WTC11 (cell line): ENCODE measurements at regions not wholly inside any gene's neighbourhood (a gene's known extent, or its start where the extent isn't known, plus 50 kb on each side); places are given as distances from the start of the nearest gene placed in this dataset.

ENCODE experiments used
- ATAC-seq: fragments of 200-7000 bp; cut with Tn5 transposase; 2 replicates; pipeline ENCODE4 v1.10.0; 2021; ENCODE audit warnings: mild to moderate bottlenecking, moderate library complexity
- CTCF ChIA-PET: fragments of 300-600 bp; sonication (Branson Sonifier 250); formaldehyde crosslinking; loops from one replicate; lab custom pipeline; 2021; ENCODE audit warnings: antibody characterized with exemption; lab: Charles Lee
- POLR2A ChIA-PET: fragments of 350-600 bp; sonication (Branson Sonifier 250); formaldehyde crosslinking; loops from one replicate; lab custom pipeline; 2021; ENCODE audit warnings: antibody characterized with exemption; lab: Charles Lee
- DNase-seq: peaks from one replicate; pipeline ENCODE4 v3.0.0; 2021; ENCODE audit warnings: low spot score
- H3K27ac Mint-ChIP-seq: 2 replicates; pipeline ENCODE4 v1.8.0; 2021; ENCODE audit warnings: mixed read lengths
- H3K27me3 Mint-ChIP-seq: 2 replicates; pipeline ENCODE4 v1.8.0; 2021; ENCODE audit warnings: low read depth, mild to moderate bottlenecking, moderate library complexity, mixed read lengths
- H3K36me3 Mint-ChIP-seq: 2 replicates; pipeline ENCODE4 v1.8.0; 2021; ENCODE audit warnings: mixed read lengths
- H3K4me1 Mint-ChIP-seq: 2 replicates; pipeline ENCODE4 v1.8.0; 2022; ENCODE audit warnings: mixed read lengths
- H3K4me3 Mint-ChIP-seq: 2 replicates; pipeline ENCODE4 v1.8.0; 2021; ENCODE audit warnings: mild to moderate bottlenecking, moderate library complexity, mixed read lengths
- H3K9me3 Mint-ChIP-seq: 2 replicates; pipeline ENCODE4 v1.8.0; 2021; ENCODE audit warnings: mixed read lengths
- ATF6 ChIP-seq: sonication (generic); formaldehyde crosslinking; IDR thresholded peaks from 2 replicates; pipeline ENCODE4 v1.8.1; 2023; ENCODE audit warnings: mild to moderate bottlenecking, missing genetic modification reagents
- E2F1 ChIP-seq: sonication (generic); formaldehyde crosslinking; IDR thresholded peaks from 2 replicates; pipeline ENCODE4 v1.8.0; 2022; ENCODE audit warnings: mild to moderate bottlenecking, missing genetic modification reagents
- ELF4 ChIP-seq: sonication (generic); formaldehyde crosslinking; IDR thresholded peaks from 2 replicates; pipeline ENCODE4 v1.8.1; 2022; ENCODE audit warnings: low read depth, mild to moderate bottlenecking, moderate library complexity, missing genetic modification reagents
- NFATC4 ChIP-seq: fragments of 250-450 bp; sonication (Bioruptor Pico); IDR thresholded peaks from 2 replicates; pipeline ENCODE4 v1.9.0; 2021; ENCODE audit warnings: mild to moderate bottlenecking
- NR3C1 ChIP-seq: sonication (generic); formaldehyde crosslinking; conservative IDR thresholded peaks from 2 replicates; pipeline ENCODE4 v1.8.1; 2023; ENCODE audit warnings: low read depth, mild to moderate bottlenecking, missing genetic modification reagents
- RELA ChIP-seq: sonication (generic); formaldehyde crosslinking; IDR thresholded peaks from 2 replicates; pipeline ENCODE4 v1.8.1; 2022; ENCODE audit warnings: missing genetic modification reagents, mild to moderate bottlenecking, borderline replicate concordance
- SMAD4 ChIP-seq: sonication (generic); formaldehyde crosslinking; IDR thresholded peaks from 2 replicates; pipeline ENCODE4 v1.8.0; 2022; ENCODE audit warnings: mild to moderate bottlenecking, missing genetic modification reagents
- SP1 ChIP-seq: sonication (generic); formaldehyde crosslinking; conservative IDR thresholded peaks from 2 replicates; pipeline ENCODE4 v1.8.1; 2022; ENCODE audit warnings: missing genetic modification reagents
- TCF7 ChIP-seq: sonication (generic); formaldehyde crosslinking; IDR thresholded peaks from 2 replicates; pipeline ENCODE4 v1.8.0; 2022; ENCODE audit warnings: mild to moderate bottlenecking, low read depth, missing genetic modification reagents, moderate library complexity
- ZNF263 ChIP-seq: sonication (generic); formaldehyde crosslinking; IDR thresholded peaks from 2 replicates; pipeline ENCODE4 v1.8.1; 2022; ENCODE audit warnings: low read depth, mild to moderate bottlenecking, moderate library complexity, missing genetic modification reagents
- TF ChIP-seq, protein P1 (sequence below): fragments of 250-450 bp; sonication (Bioruptor Pico); IDR thresholded peaks from 2 replicates; pipeline ENCODE4 v1.9.0; 2021; ENCODE audit warnings: mild to moderate bottlenecking, borderline replicate concordance
- TF ChIP-seq, protein P2 (sequence below): sonication (generic); formaldehyde crosslinking; IDR thresholded peaks from 2 replicates; pipeline ENCODE4 v1.8.0; 2022; ENCODE audit warnings: missing genetic modification reagents
- TF ChIP-seq, protein P3 (sequence below): fragments of 250-450 bp; sonication (Bioruptor Pico); IDR thresholded peaks from 2 replicates; pipeline ENCODE4 v1.9.0; 2021; ENCODE audit warnings: mild to moderate bottlenecking
- TF ChIP-seq, protein P4 (sequence below): fragments of 250-450 bp; sonication (Bioruptor Pico); IDR thresholded peaks from 2 replicates; pipeline ENCODE4 v2.1.2; 2022; ENCODE audit warnings: mild to moderate bottlenecking, moderate library complexity
- TF ChIP-seq, protein P5 (sequence below): sonication (generic); formaldehyde crosslinking; IDR thresholded peaks from 2 replicates; pipeline ENCODE4 v1.8.1; 2022; ENCODE audit warnings: low read depth, missing genetic modification reagents, borderline replicate concordance
- TF ChIP-seq, protein P6 (sequence below): sonication (generic); formaldehyde crosslinking; IDR thresholded peaks from 2 replicates; pipeline ENCODE4 v1.8.1; 2023; ENCODE audit warnings: mild to moderate bottlenecking, missing genetic modification reagents, moderate library complexity

- no peaks in the 10 kb centered on the region for H3K36me3 Mint-ChIP-seq
- ChIA-PET POLR2A (no interaction called here), CTCF (no interaction called here)
- DNase-seq, result no peak
- H3K4me1 Mint-ChIP-seq, result peaks cover 6% of the 10 kb centered on the region
- TF ChIP-seq ATF6 (CRISPR knock-in tag), result no peak
- TF ChIP-seq, protein P1, sequence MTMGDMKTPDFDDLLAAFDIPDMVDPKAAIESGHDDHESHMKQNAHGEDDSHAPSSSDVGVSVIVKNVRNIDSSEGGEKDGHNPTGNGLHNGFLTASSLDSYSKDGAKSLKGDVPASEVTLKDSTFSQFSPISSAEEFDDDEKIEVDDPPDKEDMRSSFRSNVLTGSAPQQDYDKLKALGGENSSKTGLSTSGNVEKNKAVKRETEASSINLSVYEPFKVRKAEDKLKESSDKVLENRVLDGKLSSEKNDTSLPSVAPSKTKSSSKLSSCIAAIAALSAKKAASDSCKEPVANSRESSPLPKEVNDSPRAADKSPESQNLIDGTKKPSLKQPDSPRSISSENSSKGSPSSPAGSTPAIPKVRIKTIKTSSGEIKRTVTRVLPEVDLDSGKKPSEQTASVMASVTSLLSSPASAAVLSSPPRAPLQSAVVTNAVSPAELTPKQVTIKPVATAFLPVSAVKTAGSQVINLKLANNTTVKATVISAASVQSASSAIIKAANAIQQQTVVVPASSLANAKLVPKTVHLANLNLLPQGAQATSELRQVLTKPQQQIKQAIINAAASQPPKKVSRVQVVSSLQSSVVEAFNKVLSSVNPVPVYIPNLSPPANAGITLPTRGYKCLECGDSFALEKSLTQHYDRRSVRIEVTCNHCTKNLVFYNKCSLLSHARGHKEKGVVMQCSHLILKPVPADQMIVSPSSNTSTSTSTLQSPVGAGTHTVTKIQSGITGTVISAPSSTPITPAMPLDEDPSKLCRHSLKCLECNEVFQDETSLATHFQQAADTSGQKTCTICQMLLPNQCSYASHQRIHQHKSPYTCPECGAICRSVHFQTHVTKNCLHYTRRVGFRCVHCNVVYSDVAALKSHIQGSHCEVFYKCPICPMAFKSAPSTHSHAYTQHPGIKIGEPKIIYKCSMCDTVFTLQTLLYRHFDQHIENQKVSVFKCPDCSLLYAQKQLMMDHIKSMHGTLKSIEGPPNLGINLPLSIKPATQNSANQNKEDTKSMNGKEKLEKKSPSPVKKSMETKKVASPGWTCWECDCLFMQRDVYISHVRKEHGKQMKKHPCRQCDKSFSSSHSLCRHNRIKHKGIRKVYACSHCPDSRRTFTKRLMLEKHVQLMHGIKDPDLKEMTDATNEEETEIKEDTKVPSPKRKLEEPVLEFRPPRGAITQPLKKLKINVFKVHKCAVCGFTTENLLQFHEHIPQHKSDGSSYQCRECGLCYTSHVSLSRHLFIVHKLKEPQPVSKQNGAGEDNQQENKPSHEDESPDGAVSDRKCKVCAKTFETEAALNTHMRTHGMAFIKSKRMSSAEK (CRISPR knock-in tag), result no peak
- TF ChIP-seq ELF4, result no peak
- TF ChIP-seq ZNF263 (CRISPR knock-in tag), result no peak
- TF ChIP-seq, protein P2, sequence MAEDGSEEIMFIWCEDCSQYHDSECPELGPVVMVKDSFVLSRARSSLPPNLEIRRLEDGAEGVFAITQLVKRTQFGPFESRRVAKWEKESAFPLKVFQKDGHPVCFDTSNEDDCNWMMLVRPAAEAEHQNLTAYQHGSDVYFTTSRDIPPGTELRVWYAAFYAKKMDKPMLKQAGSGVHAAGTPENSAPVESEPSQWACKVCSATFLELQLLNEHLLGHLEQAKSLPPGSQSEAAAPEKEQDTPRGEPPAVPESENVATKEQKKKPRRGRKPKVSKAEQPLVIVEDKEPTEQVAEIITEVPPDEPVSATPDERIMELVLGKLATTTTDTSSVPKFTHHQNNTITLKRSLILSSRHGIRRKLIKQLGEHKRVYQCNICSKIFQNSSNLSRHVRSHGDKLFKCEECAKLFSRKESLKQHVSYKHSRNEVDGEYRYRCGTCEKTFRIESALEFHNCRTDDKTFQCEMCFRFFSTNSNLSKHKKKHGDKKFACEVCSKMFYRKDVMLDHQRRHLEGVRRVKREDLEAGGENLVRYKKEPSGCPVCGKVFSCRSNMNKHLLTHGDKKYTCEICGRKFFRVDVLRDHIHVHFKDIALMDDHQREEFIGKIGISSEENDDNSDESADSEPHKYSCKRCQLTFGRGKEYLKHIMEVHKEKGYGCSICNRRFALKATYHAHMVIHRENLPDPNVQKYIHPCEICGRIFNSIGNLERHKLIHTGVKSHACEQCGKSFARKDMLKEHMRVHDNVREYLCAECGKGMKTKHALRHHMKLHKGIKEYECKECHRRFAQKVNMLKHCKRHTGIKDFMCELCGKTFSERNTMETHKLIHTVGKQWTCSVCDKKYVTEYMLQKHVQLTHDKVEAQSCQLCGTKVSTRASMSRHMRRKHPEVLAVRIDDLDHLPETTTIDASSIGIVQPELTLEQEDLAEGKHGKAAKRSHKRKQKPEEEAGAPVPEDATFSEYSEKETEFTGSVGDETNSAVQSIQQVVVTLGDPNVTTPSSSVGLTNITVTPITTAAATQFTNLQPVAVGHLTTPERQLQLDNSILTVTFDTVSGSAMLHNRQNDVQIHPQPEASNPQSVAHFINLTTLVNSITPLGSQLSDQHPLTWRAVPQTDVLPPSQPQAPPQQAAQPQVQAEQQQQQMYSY (CRISPR knock-in tag), result no peak
- no peak for TF ChIP-seq E2F1
- no peak for TF ChIP-seq SP1
- TF ChIP-seq SMAD4 (CRISPR knock-in tag), result no peak
- TF ChIP-seq, protein P3, sequence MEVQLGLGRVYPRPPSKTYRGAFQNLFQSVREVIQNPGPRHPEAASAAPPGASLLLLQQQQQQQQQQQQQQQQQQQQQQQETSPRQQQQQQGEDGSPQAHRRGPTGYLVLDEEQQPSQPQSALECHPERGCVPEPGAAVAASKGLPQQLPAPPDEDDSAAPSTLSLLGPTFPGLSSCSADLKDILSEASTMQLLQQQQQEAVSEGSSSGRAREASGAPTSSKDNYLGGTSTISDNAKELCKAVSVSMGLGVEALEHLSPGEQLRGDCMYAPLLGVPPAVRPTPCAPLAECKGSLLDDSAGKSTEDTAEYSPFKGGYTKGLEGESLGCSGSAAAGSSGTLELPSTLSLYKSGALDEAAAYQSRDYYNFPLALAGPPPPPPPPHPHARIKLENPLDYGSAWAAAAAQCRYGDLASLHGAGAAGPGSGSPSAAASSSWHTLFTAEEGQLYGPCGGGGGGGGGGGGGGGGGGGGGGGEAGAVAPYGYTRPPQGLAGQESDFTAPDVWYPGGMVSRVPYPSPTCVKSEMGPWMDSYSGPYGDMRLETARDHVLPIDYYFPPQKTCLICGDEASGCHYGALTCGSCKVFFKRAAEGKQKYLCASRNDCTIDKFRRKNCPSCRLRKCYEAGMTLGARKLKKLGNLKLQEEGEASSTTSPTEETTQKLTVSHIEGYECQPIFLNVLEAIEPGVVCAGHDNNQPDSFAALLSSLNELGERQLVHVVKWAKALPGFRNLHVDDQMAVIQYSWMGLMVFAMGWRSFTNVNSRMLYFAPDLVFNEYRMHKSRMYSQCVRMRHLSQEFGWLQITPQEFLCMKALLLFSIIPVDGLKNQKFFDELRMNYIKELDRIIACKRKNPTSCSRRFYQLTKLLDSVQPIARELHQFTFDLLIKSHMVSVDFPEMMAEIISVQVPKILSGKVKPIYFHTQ (CRISPR knock-in tag), result no peak
- TF ChIP-seq RELA (CRISPR knock-in tag), result no peak
- no peak for TF ChIP-seq NFATC4 (CRISPR knock-in tag)
- TF ChIP-seq, protein P4, sequence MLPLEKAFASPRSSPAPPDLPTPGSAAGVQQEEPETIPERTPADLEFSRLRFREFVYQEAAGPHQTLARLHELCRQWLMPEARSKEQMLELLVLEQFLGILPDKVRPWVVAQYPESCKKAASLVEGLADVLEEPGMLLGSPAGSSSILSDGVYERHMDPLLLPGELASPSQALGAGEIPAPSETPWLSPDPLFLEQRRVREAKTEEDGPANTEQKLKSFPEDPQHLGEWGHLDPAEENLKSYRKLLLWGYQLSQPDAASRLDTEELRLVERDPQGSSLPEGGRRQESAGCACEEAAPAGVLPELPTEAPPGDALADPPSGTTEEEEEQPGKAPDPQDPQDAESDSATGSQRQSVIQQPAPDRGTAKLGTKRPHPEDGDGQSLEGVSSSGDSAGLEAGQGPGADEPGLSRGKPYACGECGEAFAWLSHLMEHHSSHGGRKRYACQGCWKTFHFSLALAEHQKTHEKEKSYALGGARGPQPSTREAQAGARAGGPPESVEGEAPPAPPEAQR, result no peak
- TF ChIP-seq NR3C1 (CRISPR knock-in tag), result no peak
- TF ChIP-seq, protein P5, sequence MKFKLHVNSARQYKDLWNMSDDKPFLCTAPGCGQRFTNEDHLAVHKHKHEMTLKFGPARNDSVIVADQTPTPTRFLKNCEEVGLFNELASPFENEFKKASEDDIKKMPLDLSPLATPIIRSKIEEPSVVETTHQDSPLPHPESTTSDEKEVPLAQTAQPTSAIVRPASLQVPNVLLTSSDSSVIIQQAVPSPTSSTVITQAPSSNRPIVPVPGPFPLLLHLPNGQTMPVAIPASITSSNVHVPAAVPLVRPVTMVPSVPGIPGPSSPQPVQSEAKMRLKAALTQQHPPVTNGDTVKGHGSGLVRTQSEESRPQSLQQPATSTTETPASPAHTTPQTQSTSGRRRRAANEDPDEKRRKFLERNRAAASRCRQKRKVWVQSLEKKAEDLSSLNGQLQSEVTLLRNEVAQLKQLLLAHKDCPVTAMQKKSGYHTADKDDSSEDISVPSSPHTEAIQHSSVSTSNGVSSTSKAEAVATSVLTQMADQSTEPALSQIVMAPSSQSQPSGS (CRISPR knock-in tag), result no peak
- TF ChIP-seq TCF7, result no peak
- TF ChIP-seq, protein P6, sequence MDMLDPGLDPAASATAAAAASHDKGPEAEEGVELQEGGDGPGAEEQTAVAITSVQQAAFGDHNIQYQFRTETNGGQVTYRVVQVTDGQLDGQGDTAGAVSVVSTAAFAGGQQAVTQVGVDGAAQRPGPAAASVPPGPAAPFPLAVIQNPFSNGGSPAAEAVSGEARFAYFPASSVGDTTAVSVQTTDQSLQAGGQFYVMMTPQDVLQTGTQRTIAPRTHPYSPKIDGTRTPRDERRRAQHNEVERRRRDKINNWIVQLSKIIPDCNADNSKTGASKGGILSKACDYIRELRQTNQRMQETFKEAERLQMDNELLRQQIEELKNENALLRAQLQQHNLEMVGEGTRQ, result no peak
- no peak overlapping the region for H3K4me3 Mint-ChIP-seq
- no peak overlapping the region for H3K27ac Mint-ChIP-seq
- no peaks in the 10 kb centered on the region for H3K27me3 Mint-ChIP-seq
- peaks cover 29% of the 10 kb centered on the region for H3K9me3 Mint-ChIP-seq
- no peak for ATAC-seq
These were observed 698.8 kb upstream of the CELF2 start for GRCh38 chr10:10318856-10319255.
